ENCODE measurements at regions not wholly inside any gene's neighbourhood (a gene's known extent, or its start where the extent isn't known, plus 50 kb on each side); places are given as distances from the start of the nearest gene placed in this dataset.

- no peak for DNase-seq (ENCODE audit: low read depth)
Measured at GRCh38 chr12:61798778-61799177, 461.4 kb upstream of the USP15 start.

GRCh38 chr12:61804301-61804700, 455.9 kb upstream of the USP15 start:
- no peak for DNase-seq (ENCODE audit: low read depth)

- DNase-seq (ENCODE audit: low read depth), result no peak
Measured at GRCh38 chr12:61808856-61809255, 451.3 kb upstream of the USP15 start.

GRCh38 chr12:61810486-61810885, 449.7 kb upstream of the USP15 start:
- no peak for DNase-seq (ENCODE audit: low read depth)

- no peak for DNase-seq (ENCODE audit: low read depth)
Measured at GRCh38 chr12:61821381-61821780, 438.8 kb upstream of the USP15 start.

GRCh38 chr12:61823102-61823501, 437.1 kb upstream of the USP15 start:
- DNase-seq (ENCODE audit: low read depth), result no peak

GRCh38 chr12:61846765-61847164, 413.4 kb upstream of the USP15 start:
- no peak for DNase-seq (ENCODE audit: low read depth)

GRCh38 chr12:61848893-61849292, 411.3 kb upstream of the USP15 start:
- no peak for DNase-seq (ENCODE audit: low read depth)

GRCh38 chr12:61853945-61854344, 406.3 kb upstream of the USP15 start:
- DNase-seq (ENCODE audit: low read depth), result no peak

GRCh38 chr12:61854902-61855301, 405.3 kb upstream of the USP15 start:
- no peak for DNase-seq (ENCODE audit: low read depth)

- DNase-seq (ENCODE audit: low read depth), result no peak
Measured at GRCh38 chr12:61857968-61858367, 402.2 kb upstream of the USP15 start.

- DNase-seq (ENCODE audit: low read depth), result no peak
Measured at GRCh38 chr12:61860451-61860850, 399.8 kb upstream of the USP15 start.

- DNase-seq (ENCODE audit: low read depth), result no peak
Measured at GRCh38 chr12:61862986-61863385, 397.2 kb upstream of the USP15 start.

- DNase-seq (ENCODE audit: low read depth), result no peak
Measured at GRCh38 chr12:61863811-61864210, 396.4 kb upstream of the USP15 start.

GRCh38 chr12:61869796-61870195, 390.4 kb upstream of the USP15 start:
- no peak for DNase-seq (ENCODE audit: low read depth)

- no peak for DNase-seq (ENCODE audit: low read depth)
Measured at GRCh38 chr12:61870658-61871484, 389.3 kb upstream of the USP15 start.

- no peak for DNase-seq (ENCODE audit: low read depth)
Measured at GRCh38 chr12:61871485-61871810, 388.8 kb upstream of the USP15 start.

- no peak for DNase-seq (ENCODE audit: low read depth)
Measured at GRCh38 chr12:61879229-61879628, 381.0 kb upstream of the USP15 start.

- DNase-seq (ENCODE audit: low read depth), result no peak
Measured at GRCh38 chr12:61880186-61880585, 380.0 kb upstream of the USP15 start.

- no peak for DNase-seq (ENCODE audit: low read depth)
Measured at GRCh38 chr12:61891632-61892031, 368.6 kb upstream of the USP15 start.

GRCh38 chr12:61894168-61894567, 366.0 kb upstream of the USP15 start:
- DNase-seq (ENCODE audit: low read depth), result no peak

- DNase-seq (ENCODE audit: low read depth), result no peak
Measured at GRCh38 chr12:61896436-61896835, 363.8 kb upstream of the USP15 start.

GRCh38 chr12:61902403-61902802, 357.8 kb upstream of the USP15 start:
- no peak for DNase-seq (ENCODE audit: low read depth)

- no peak for DNase-seq (ENCODE audit: low read depth)
Measured at GRCh38 chr12:61911113-61911512, 349.1 kb upstream of the USP15 start.
